ENCODE measurements at regions not wholly inside any gene's neighbourhood (a gene's known extent, or its start where the extent isn't known, plus 50 kb on each side); places are given as distances from the start of the nearest gene placed in this dataset.

DNA sequence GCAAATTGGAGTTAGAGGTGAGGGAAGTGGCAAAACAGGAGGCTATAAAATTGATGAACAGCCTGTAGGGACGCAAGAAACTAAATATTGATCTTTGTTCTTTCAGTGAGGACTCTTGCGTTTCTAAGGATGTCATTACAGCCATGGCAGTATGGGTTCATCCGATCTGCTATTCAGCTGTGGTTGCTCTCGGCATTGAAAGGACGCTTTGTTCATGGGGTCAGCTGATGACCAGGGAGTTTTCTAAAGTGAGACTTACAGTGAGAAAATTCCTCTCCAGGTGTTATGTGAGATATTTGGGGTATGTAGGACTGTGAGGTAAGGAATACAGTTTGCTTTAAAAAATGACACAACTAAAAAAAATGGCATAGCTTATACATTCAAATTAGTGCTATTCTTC, 52.7 kb upstream of the PELI1 start:
- no peak for DNase-seq
- H3K9me3 ChIP-seq = no peaks in the 10 kb centered on the region
- H3K27ac ChIP-seq = no peak overlapping the region
- H3K36me3 ChIP-seq (ENCODE audit: insufficient read depth in 1 of 2, low read depth in 1 of 2) = no peaks in the 10 kb centered on the region
- WGBS, 3 donors = 73 to 82% (median 80%) methylated on average over 5 of the region's 5 CpGs
- no peak overlapping the region for H3K4me3 ChIP-seq
- TF ChIP-seq, protein P1, sequence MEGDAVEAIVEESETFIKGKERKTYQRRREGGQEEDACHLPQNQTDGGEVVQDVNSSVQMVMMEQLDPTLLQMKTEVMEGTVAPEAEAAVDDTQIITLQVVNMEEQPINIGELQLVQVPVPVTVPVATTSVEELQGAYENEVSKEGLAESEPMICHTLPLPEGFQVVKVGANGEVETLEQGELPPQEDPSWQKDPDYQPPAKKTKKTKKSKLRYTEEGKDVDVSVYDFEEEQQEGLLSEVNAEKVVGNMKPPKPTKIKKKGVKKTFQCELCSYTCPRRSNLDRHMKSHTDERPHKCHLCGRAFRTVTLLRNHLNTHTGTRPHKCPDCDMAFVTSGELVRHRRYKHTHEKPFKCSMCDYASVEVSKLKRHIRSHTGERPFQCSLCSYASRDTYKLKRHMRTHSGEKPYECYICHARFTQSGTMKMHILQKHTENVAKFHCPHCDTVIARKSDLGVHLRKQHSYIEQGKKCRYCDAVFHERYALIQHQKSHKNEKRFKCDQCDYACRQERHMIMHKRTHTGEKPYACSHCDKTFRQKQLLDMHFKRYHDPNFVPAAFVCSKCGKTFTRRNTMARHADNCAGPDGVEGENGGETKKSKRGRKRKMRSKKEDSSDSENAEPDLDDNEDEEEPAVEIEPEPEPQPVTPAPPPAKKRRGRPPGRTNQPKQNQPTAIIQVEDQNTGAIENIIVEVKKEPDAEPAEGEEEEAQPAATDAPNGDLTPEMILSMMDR (IDR thresholded peaks at IDR 0.05) = no peak
- no peaks in the 10 kb centered on the region for H3K27me3 ChIP-seq (ENCODE audit: insufficient read depth in 3 of 3, low read length in 2 of 3)
- no peak for ATAC-seq
- intact Hi-C loops (cut with DNase I) = no loop called here
- H3K4me1 ChIP-seq = peaks cover 2% of the 10 kb centered on the region

DNA sequence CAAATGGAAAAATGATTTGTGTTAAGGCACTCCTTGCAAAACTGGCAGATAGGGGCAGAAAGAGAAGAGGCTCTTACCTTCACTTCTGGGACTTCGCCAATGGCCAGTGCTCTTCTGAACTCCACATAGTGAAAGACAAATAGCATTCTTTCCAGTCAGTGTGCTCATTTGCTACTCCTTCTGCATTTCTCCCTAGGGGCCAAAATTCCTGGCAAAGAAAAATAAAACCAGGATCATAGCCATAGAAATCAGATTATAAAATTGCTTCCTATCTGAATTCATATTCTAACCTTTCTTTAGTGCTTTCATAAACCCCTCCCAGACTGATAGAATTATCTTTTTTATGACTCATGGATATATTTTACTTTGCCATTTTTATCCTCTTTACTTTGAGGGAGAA, 56.9 kb upstream of the PELI1 start:
- Histone ChIP-seq H3K9me3 (no peaks in the 10 kb centered on the region), H3K27me3 (ENCODE audit: insufficient read depth in 3 of 3, low read length in 2 of 3) (no peaks in the 10 kb centered on the region), H3K4me1 (peaks cover 27% of the 10 kb centered on the region), H3K36me3 (ENCODE audit: insufficient read depth in 1 of 2, low read depth in 1 of 2) (no peaks in the 10 kb centered on the region), H3K4me3 (no peak overlapping the region), H3K27ac (no peak overlapping the region)
- intact Hi-C loops (cut with DNase I) = no loop called here
- TF ChIP-seq, protein P1 (IDR thresholded peaks at IDR 0.05) = no peak
- 80 to 87% (median 82%) methylated on average over 1 of the region's 1 CpG for WGBS, 3 donors
- ATAC-seq (no peak), DNase-seq (no peak)

DNA sequence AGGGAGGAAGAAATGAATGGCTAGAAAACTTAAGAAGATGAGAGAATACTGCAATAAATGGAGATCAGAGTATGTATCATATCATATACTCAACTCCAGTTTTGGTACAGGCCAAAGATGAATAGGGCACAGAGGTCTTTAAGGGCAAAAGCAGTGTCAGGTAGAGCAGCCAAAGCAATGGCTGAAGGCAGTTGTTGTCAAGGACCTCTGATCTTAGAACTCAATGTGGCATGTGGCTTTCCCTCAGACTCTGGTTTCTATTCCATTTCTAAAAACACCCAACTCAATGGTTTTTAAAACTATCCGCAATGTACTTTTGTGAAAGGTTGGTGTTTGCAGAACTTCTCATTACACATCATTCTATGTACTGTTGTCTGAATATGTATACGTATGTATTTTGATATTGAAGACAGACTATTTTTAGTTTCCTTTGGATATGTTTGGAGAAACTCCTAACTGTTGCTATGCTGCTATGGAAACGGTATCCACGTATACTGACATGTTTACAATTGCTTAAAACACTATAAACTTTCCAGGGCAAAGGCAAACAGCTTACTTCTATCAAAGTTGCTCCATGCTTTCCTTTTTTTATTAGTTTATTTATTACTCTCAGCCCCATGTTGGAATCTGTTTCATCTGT, 58.1 kb upstream of the PELI1 start:
- ATAC-seq = peak in 1 of 4 donors; percentile 33
- Histone ChIP-seq H3K4me3 (no peak overlapping the region), H3K27ac (peak overlapping the region; percentile 74), H3K36me3 (ENCODE audit: insufficient read depth in 1 of 2, low read depth in 1 of 2) (no peaks in the 10 kb centered on the region), H3K27me3 (ENCODE audit: insufficient read depth in 3 of 3, low read length in 2 of 3) (no peaks in the 10 kb centered on the region), H3K9me3 (no peaks in the 10 kb centered on the region), H3K4me1 (peaks cover 27% of the 10 kb centered on the region)
- no peak for DNase-seq
- 27 to 33% (median 29%) methylated on average over 4 of the region's 4 CpGs for WGBS, 3 donors
- TF ChIP-seq, protein P1 (IDR thresholded peaks at IDR 0.05) = no peak
- intact Hi-C loops (cut with DNase I) = no loop called here

DNA sequence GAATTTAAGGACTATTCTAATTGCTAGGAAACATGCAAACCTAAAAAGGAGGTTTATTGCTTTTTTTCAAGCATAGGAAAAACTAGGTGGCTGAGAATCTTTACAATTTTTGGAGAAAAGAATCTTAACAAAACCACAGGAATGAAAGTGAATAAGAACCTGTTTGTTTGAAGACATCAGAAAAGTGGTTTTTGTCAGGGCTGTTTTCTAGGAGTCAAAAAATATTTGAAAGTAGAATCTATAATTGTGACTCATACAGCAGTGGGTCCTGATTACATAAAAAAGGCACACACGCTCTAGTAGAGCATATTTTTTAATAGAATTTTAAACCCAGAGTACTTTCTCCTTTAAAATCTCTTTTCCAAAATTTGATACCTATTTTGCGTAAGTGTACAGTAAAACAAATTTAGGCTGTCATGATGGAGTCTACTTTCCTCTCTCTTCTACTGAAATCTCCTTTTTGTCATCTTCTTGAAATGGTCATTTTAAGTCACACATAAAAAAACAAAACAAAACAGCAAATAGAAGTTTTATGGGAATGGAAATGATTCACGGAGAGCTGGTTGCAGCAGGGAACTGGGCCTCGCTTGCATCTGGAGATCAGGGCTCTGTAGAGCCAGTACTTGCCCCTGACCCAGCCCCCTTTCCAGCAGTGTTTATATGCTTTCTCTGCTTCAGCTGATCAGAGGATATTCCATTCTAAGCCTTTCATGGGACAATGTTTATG, 59.1 kb upstream of the PELI1 start:
- no peaks in the 10 kb centered on the region for H3K27me3 ChIP-seq (ENCODE audit: insufficient read depth in 3 of 3, low read length in 2 of 3)
- H3K4me1 ChIP-seq = peaks cover 27% of the 10 kb centered on the region
- H3K4me3 ChIP-seq = peak overlapping the region; percentile 60
- H3K27ac ChIP-seq = peak overlapping the region; percentile 74
- TF ChIP-seq, protein P1 (IDR thresholded peaks at IDR 0.05) = no peak
- H3K36me3 ChIP-seq (ENCODE audit: insufficient read depth in 1 of 2, low read depth in 1 of 2) = no peaks in the 10 kb centered on the region
- WGBS, 3 donors = 48 to 72% (median 60%) methylated on average over 4 of the region's 4 CpGs
- DNase-seq = no peak
- ATAC-seq = peak in 1 of 4 donors; percentile 58
- H3K9me3 ChIP-seq = no peaks in the 10 kb centered on the region
- intact Hi-C loops (cut with DNase I) = no loop called here
